ENCODE measurements at regions not wholly inside any gene's neighbourhood (a gene's known extent, or its start where the extent isn't known, plus 50 kb on each side); places are given as distances from the start of the nearest gene placed in this dataset.

DNA sequence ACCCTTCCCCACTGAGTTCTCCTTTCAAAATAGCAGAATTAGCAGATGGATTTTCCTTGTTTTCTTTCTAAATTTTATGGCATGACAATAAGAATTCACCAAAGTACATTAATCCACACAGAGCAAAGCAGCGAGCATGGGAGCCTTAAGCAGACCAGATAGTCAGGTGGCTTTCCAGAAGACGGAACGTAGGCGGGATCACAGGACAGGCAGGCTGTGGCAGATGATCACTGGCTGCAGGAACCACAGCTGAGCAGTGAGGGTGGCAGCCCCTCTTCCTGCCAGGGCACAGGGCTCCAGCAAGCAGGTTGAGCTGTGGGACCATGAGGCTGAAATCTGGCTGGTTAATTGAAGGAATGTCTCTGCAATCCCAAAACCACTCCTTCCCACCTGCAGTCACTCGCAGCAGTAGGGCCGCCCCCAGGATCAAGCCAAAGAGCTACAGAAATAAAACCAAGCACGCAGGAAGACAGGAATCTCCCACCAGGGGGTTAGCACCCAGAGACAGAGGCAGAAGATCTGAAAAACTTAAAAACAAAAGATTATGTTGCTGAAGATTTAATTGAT lies 259.9 kb downstream of the EIPR1 start:
- Histone ChIP-seq H3K27me3 (ENCODE audit: insufficient read depth, low read length) (no peaks in the 10 kb centered on the region), H3K4me2 (ENCODE audit: low read length) (no peak overlapping the region), H3K4me3 (ENCODE audit: low read depth, low read length, poor library complexity, severe bottlenecking) (no peak overlapping the region), H3K9me2 (ENCODE audit: low read depth, low read length) (no peaks in the 10 kb centered on the region), H3K9me3 (ENCODE audit: low read length) (no peaks in the 10 kb centered on the region), H3K36me3 (ENCODE audit: insufficient read depth, low read length) (peaks cover 27% of the 10 kb centered on the region), H4K20me1 (ENCODE audit: insufficient read depth, low read length) (no peaks in the 10 kb centered on the region), H3K27ac (ENCODE audit: low read depth, low read length, poor library complexity, severe bottlenecking) (no peak overlapping the region), H3K79me2 (ENCODE audit: insufficient read depth, low read length) (no peaks in the 10 kb centered on the region), H3K4me1 (ENCODE audit: insufficient read depth, low read length, severe bottlenecking) (no peaks in the 10 kb centered on the region), H3K9ac (ENCODE audit: low read length) (no peak overlapping the region), H3F3A (ENCODE audit: insufficient read depth, low read length) (no peaks in the 10 kb centered on the region), H2AFZ (ENCODE audit: low read length) (no peak overlapping the region)
- TF ChIP-seq EZH2 (IDR thresholded peaks at IDR 0.05; ENCODE audit: borderline replicate concordance, low read length): no peak
- TF ChIP-seq, protein P1, sequence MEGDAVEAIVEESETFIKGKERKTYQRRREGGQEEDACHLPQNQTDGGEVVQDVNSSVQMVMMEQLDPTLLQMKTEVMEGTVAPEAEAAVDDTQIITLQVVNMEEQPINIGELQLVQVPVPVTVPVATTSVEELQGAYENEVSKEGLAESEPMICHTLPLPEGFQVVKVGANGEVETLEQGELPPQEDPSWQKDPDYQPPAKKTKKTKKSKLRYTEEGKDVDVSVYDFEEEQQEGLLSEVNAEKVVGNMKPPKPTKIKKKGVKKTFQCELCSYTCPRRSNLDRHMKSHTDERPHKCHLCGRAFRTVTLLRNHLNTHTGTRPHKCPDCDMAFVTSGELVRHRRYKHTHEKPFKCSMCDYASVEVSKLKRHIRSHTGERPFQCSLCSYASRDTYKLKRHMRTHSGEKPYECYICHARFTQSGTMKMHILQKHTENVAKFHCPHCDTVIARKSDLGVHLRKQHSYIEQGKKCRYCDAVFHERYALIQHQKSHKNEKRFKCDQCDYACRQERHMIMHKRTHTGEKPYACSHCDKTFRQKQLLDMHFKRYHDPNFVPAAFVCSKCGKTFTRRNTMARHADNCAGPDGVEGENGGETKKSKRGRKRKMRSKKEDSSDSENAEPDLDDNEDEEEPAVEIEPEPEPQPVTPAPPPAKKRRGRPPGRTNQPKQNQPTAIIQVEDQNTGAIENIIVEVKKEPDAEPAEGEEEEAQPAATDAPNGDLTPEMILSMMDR (IDR thresholded peaks at IDR 0.05; ENCODE audit: low read length): no peak

DNA sequence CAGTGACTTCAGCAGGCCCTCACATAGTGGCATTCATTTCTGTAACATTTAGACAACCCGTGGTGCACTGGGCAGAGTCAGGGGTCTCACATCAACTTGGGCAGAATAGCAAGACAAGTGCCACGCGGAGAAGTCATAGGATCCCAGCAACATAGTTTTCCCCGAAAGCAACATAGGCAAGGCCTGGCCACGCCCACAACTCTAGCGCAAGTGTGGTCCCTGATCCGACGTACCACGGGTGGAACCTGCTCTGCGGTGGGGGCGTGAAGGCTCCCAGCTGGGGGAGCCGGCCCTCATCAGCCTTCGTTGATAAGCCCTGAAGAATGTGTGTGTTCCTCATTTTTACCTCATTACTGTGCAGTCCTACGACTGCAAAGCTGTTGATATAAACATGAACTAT lies 261.2 kb downstream of the EIPR1 start:
- Histone ChIP-seq H3K36me3 (ENCODE audit: insufficient read depth, low read length) (peaks cover 17% of the 10 kb centered on the region), H3K9me2 (ENCODE audit: low read depth, low read length) (no peaks in the 10 kb centered on the region), H3K4me2 (ENCODE audit: low read length) (no peak overlapping the region), H3K79me2 (ENCODE audit: insufficient read depth, low read length) (no peaks in the 10 kb centered on the region), H3K9ac (ENCODE audit: low read length) (no peak overlapping the region), H2AFZ (ENCODE audit: low read length) (no peak overlapping the region), H3K9me3 (ENCODE audit: low read length) (no peaks in the 10 kb centered on the region), H3K27me3 (ENCODE audit: insufficient read depth, low read length) (no peaks in the 10 kb centered on the region), H3F3A (ENCODE audit: insufficient read depth, low read length) (no peaks in the 10 kb centered on the region), H3K4me3 (ENCODE audit: low read depth, low read length, poor library complexity, severe bottlenecking) (no peak overlapping the region), H3K27ac (ENCODE audit: low read depth, low read length, poor library complexity, severe bottlenecking) (no peak overlapping the region), H3K4me1 (ENCODE audit: insufficient read depth, low read length, severe bottlenecking) (no peaks in the 10 kb centered on the region), H4K20me1 (ENCODE audit: insufficient read depth, low read length) (no peaks in the 10 kb centered on the region)
- TF ChIP-seq, protein P1 (IDR thresholded peaks at IDR 0.05; ENCODE audit: low read length): no peak
- no peak for TF ChIP-seq EZH2 (IDR thresholded peaks at IDR 0.05; ENCODE audit: borderline replicate concordance, low read length)

DNA sequence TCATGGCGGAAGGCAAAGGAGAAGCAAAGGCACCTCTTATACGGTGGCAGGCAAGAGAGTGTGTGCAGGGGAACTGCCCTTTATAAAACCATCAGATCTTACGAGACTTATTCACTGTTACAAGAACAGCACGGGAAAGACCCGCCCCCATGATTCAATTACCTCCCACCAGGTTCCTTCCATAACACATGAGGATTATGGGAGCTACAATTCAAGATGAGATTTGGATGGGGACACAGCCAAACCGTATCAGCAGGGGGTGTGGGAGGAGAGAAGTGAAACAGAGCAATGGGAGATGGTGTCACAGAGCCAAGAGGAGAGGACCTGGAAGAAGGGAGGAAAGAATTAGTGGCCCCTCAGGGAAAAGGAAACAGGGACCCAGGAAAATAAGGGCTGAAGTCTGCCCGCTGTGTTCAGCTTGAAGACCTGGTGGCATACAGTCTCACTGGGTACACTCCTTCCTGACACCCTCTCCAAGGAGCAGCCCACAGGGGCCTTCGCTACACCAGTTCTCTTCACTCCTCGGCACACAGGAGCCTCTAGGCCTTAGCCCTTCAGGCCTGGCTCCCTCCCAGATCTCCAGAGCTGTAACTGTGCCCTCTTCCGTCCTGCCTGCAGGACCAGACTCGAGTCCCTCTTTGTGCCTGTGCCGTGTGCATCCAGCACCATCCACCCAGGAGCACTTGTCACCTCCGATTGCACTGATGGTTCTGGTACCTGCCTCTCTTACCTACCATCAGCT lies 262.1 kb downstream of the EIPR1 start:
- Histone ChIP-seq H3K9ac (ENCODE audit: low read length) (no peak overlapping the region), H3K27ac (ENCODE audit: low read depth, low read length, poor library complexity, severe bottlenecking) (no peak overlapping the region), H3F3A (ENCODE audit: insufficient read depth, low read length) (no peaks in the 10 kb centered on the region), H3K4me2 (ENCODE audit: low read length) (no peak overlapping the region), H3K36me3 (ENCODE audit: insufficient read depth, low read length) (peaks cover 13% of the 10 kb centered on the region), H3K9me3 (ENCODE audit: low read length) (no peaks in the 10 kb centered on the region), H2AFZ (ENCODE audit: low read length) (no peak overlapping the region), H3K9me2 (ENCODE audit: low read depth, low read length) (no peaks in the 10 kb centered on the region), H3K4me3 (ENCODE audit: low read depth, low read length, poor library complexity, severe bottlenecking) (no peak overlapping the region), H3K79me2 (ENCODE audit: insufficient read depth, low read length) (no peaks in the 10 kb centered on the region), H4K20me1 (ENCODE audit: insufficient read depth, low read length) (no peaks in the 10 kb centered on the region), H3K4me1 (ENCODE audit: insufficient read depth, low read length, severe bottlenecking) (no peaks in the 10 kb centered on the region), H3K27me3 (ENCODE audit: insufficient read depth, low read length) (no peaks in the 10 kb centered on the region)
- TF ChIP-seq, protein P1 (IDR thresholded peaks at IDR 0.05; ENCODE audit: low read length): no peak
- TF ChIP-seq EZH2 (IDR thresholded peaks at IDR 0.05; ENCODE audit: borderline replicate concordance, low read length): no peak
